Embryonic facial prominence (tissue), 1 donor: ENCODE measurements at regions not wholly inside any gene's neighbourhood (a gene's known extent, or its start where the extent isn't known, plus 50 kb on each side); places are given as distances from the start of the nearest gene placed in this dataset.

Experiments
- DNase-seq: peaks from one replicate; pipeline ENCODE4 v3.0.0-alpha.2; 2016; ENCODE audit errors: extremely low spot score

- DNase-seq, result no peak
Observed at GRCh38 chr7:26600411-26600810, 264.0 kb downstream of the SKAP2 start.

- no peak for DNase-seq
Observed at GRCh38 chr7:26603631-26604030, 260.8 kb downstream of the SKAP2 start.

- DNase-seq, result no peak
Observed at GRCh38 chr7:26608402-26608801, 256.0 kb downstream of the SKAP2 start.

GRCh38 chr7:26609082-26609481, 255.3 kb downstream of the SKAP2 start:
- DNase-seq, result no peak

- no peak for DNase-seq
Observed at GRCh38 chr7:26609532-26609931, 254.9 kb downstream of the SKAP2 start.

- DNase-seq, result no peak
Observed at GRCh38 chr7:26612742-26613141, 251.6 kb downstream of the SKAP2 start.

GRCh38 chr7:26614503-26614902, 249.9 kb downstream of the SKAP2 start:
- DNase-seq, result no peak

- DNase-seq, result no peak
Observed at GRCh38 chr7:26616235-26616634, 248.2 kb downstream of the SKAP2 start.

- DNase-seq, result no peak
Observed at GRCh38 chr7:26617066-26617465, 247.3 kb downstream of the SKAP2 start.
